Neural progenitor cell (in vitro differentiated cells): ENCODE measurements at regions not wholly inside any gene's neighbourhood (a gene's known extent, or its start where the extent isn't known, plus 50 kb on each side); places are given as distances from the start of the nearest gene placed in this dataset.

ENCODE experiments used
- DNase-seq: peaks from one replicate; pipeline ENCODE4 v3.0.0-alpha.2; 2016; ENCODE audit warnings: low spot score
- H2AFZ ChIP-seq: fragments of 200-600 bp; sonication (generic); replicated peaks from 2 replicates; pipeline ENCODE4 v1.6.1; 2016; ENCODE audit warnings: antibody characterized with exemption
- H3F3A ChIP-seq: fragments of 200-600 bp; sonication (generic); 2 replicates; pipeline ENCODE4 v1.6.1; 2016; ENCODE audit warnings: antibody characterized with exemption, low read depth
- H3K27ac ChIP-seq: fragments of 200-600 bp; sonication (generic); 2 replicates; pipeline ENCODE4 v1.5.1; 2016; ENCODE audit warnings: mild to moderate bottlenecking
- H3K27me3 ChIP-seq: fragments of 200-600 bp; sonication (generic); 2 replicates; pipeline ENCODE4 v1.6.1; 2016; ENCODE audit warnings: mild to moderate bottlenecking, moderate library complexity
- H3K36me3 ChIP-seq: fragments of 200-600 bp; sonication (generic); 2 replicates; pipeline ENCODE4 v1.5.1; 2016
- H3K4me1 ChIP-seq: fragments of 200-600 bp; sonication (generic); 2 replicates; pipeline ENCODE4 v1.6.1; 2016; ENCODE audit warnings: mixed run types
- H3K4me2 ChIP-seq: fragments of 200-600 bp; sonication (generic); 2 replicates; pipeline ENCODE4 v1.6.1; 2016
- H3K4me3 ChIP-seq: fragments of 200-600 bp; sonication (generic); 2 replicates; pipeline ENCODE4 v1.5.1; 2016
- H3K79me2 ChIP-seq: fragments of 200-600 bp; sonication (generic); 2 replicates; pipeline ENCODE4 v1.6.1; 2016; ENCODE audit warnings: low read depth
- H3K9ac ChIP-seq: fragments of 200-600 bp; sonication (generic); 2 replicates; pipeline ENCODE4 v1.6.1; 2016
- H3K9me3 ChIP-seq: fragments of 200-600 bp; sonication (generic); 2 replicates; pipeline ENCODE4 v1.5.1; 2016; ENCODE audit warnings: low read depth
- H4K20me1 ChIP-seq: fragments of 200-600 bp; sonication (generic); 2 replicates; pipeline ENCODE4 v1.6.1; 2016; ENCODE audit warnings: low read depth
- H3K27ac Mint-ChIP-seq: 3 replicates; pipeline ENCODE4 v1.8.0; 2021; ENCODE audit warnings: mixed read lengths
- H3K27me3 Mint-ChIP-seq: 2 replicates; pipeline ENCODE4 v1.8.0; 2022; ENCODE audit warnings: low read depth, mild to moderate bottlenecking, inconsistent platforms, moderate library complexity, mixed read lengths; ENCODE audit not compliant: insufficient read depth
- H3K36me3 Mint-ChIP-seq: 3 replicates; pipeline ENCODE4 v1.8.0; 2021; ENCODE audit warnings: mixed read lengths
- H3K4me1 Mint-ChIP-seq: 3 replicates; pipeline ENCODE4 v1.8.0; 2021; ENCODE audit warnings: mixed read lengths
- H3K4me3 Mint-ChIP-seq: 3 replicates; pipeline ENCODE4 v1.8.0; 2021; ENCODE audit warnings: mild to moderate bottlenecking, moderate library complexity, mixed read lengths
- H3K9me3 Mint-ChIP-seq: 3 replicates; pipeline ENCODE4 v1.8.0; 2020; ENCODE audit warnings: mixed read lengths
- EZH2 ChIP-seq: fragments of 200-600 bp; sonication (generic); IDR thresholded peaks from 2 replicates; pipeline ENCODE4 v1.6.1; 2017; ENCODE audit warnings: antibody characterized with exemption, mild to moderate bottlenecking, moderate library complexity
- EZH2phosphoT487 ChIP-seq: fragments of 200-600 bp; sonication (generic); IDR thresholded peaks from 2 replicates; pipeline ENCODE4 v1.6.1; 2017; ENCODE audit warnings: antibody characterized with exemption
- TF ChIP-seq, protein P1 (sequence below): fragments of 200-600 bp; sonication (generic); IDR thresholded peaks from 2 replicates; pipeline ENCODE4 v1.5.1; 2017; ENCODE audit warnings: antibody characterized with exemption, mild to moderate bottlenecking

DNA sequence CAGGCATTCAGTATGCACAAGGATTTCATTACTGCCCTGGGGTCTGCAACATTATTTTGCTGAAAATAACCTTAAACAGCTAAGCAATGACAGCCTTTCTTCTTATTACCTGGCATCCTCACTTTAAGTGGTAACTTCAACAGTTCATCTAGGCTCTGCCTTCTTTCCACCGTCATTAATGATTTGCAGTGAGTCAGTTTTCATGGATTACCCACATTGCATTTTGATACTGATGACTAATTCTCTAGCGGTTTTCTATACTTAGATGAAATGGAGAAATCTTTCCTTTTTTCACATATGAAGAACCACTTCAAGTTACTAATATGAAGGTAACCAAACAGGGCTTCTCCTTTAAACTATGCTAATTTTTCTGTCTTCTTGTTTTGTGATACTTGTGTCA lies 226.9 kb upstream of the TMPRSS15 start:
- DNase-seq: no peak
- no peaks in the 10 kb centered on the region for H3K27me3 ChIP-seq
- no peak overlapping the region for H3K9ac ChIP-seq
- TF ChIP-seq EZH2phosphoT487 (no peak), EZH2 (no peak)
- TF ChIP-seq, protein P1, sequence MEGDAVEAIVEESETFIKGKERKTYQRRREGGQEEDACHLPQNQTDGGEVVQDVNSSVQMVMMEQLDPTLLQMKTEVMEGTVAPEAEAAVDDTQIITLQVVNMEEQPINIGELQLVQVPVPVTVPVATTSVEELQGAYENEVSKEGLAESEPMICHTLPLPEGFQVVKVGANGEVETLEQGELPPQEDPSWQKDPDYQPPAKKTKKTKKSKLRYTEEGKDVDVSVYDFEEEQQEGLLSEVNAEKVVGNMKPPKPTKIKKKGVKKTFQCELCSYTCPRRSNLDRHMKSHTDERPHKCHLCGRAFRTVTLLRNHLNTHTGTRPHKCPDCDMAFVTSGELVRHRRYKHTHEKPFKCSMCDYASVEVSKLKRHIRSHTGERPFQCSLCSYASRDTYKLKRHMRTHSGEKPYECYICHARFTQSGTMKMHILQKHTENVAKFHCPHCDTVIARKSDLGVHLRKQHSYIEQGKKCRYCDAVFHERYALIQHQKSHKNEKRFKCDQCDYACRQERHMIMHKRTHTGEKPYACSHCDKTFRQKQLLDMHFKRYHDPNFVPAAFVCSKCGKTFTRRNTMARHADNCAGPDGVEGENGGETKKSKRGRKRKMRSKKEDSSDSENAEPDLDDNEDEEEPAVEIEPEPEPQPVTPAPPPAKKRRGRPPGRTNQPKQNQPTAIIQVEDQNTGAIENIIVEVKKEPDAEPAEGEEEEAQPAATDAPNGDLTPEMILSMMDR: no peak
- H3K27ac ChIP-seq: no peak overlapping the region
- H3K4me1 Mint-ChIP-seq: no peaks in the 10 kb centered on the region
- H2AFZ ChIP-seq: no peak overlapping the region
- H3K79me2 ChIP-seq: no peaks in the 10 kb centered on the region
- H3K4me3 Mint-ChIP-seq: no peak overlapping the region
- H3K4me1 ChIP-seq: no peaks in the 10 kb centered on the region
- no peak overlapping the region for H3K4me2 ChIP-seq
- no peaks in the 10 kb centered on the region for H4K20me1 ChIP-seq
- no peaks in the 10 kb centered on the region for H3K9me3 ChIP-seq
- H3K4me3 ChIP-seq: no peak overlapping the region
- H3F3A ChIP-seq: no peaks in the 10 kb centered on the region
- H3K36me3 ChIP-seq: no peaks in the 10 kb centered on the region
- no peak overlapping the region for H3K27ac Mint-ChIP-seq
- H3K9me3 Mint-ChIP-seq: no peaks in the 10 kb centered on the region
- no peaks in the 10 kb centered on the region for H3K27me3 Mint-ChIP-seq
- H3K36me3 Mint-ChIP-seq: no peaks in the 10 kb centered on the region

DNA sequence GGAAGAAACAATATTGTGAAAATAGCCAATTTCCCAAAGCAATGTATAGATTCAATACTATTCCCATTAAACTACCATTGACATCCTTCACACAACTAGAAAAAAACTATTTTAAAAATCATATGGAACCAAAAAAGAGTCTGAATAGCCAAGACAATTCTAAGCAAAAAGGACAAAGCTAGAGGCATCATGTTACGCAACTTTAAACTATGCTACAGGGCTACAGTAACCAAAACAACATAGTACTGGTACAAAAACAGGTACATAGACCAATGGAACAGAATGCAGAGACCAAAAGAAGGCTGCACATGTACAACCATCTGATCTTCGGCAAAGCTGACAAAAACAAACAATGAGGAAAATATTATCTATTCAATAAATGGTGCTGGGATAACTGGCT lies 233.3 kb upstream of the TMPRSS15 start:
- Mint-ChIP-seq H3K4me3 (no peak overlapping the region), H3K4me1 (no peaks in the 10 kb centered on the region), H3K9me3 (no peaks in the 10 kb centered on the region), H3K27me3 (no peaks in the 10 kb centered on the region), H3K27ac (no peak overlapping the region), H3K36me3 (no peaks in the 10 kb centered on the region)
- no peak overlapping the region for H3K9ac ChIP-seq
- no peak overlapping the region for H3K27ac ChIP-seq
- no peak overlapping the region for H3K4me3 ChIP-seq
- no peaks in the 10 kb centered on the region for H3K4me1 ChIP-seq
- H4K20me1 ChIP-seq: no peaks in the 10 kb centered on the region
- H3K36me3 ChIP-seq: no peaks in the 10 kb centered on the region
- no peaks in the 10 kb centered on the region for H3K79me2 ChIP-seq
- TF ChIP-seq EZH2phosphoT487: no peak
- DNase-seq: no peak
- H2AFZ ChIP-seq: no peak overlapping the region
- H3F3A ChIP-seq: no peaks in the 10 kb centered on the region
- H3K9me3 ChIP-seq: no peaks in the 10 kb centered on the region
- no peaks in the 10 kb centered on the region for H3K27me3 ChIP-seq
- H3K4me2 ChIP-seq: no peak overlapping the region

DNA sequence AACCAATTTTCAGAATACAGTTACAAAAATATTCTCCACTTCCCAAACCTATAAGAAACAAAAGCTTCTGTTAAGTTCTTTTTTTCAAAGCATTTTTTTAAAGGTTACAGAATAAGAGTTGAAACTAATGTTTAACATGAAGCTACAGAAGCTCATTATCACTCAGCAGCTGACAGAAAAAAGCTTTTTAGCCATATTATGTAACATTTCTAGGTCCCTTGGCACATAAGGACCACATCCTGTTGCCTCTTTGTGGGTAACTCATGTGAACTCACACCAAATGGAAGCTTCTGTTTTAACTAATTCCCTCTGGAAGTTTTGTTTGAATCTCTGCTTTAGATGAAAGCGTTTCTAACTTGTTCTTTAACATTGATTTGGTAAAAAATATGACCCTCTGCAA lies 242.5 kb upstream of the TMPRSS15 start:
- no peaks in the 10 kb centered on the region for H3K27me3 ChIP-seq
- H3K27ac Mint-ChIP-seq: no peak overlapping the region
- DNase-seq: no peak
- H2AFZ ChIP-seq: no peak overlapping the region
- H3K27me3 Mint-ChIP-seq: no peaks in the 10 kb centered on the region
- no peaks in the 10 kb centered on the region for H3K36me3 ChIP-seq
- no peak overlapping the region for H3K4me3 Mint-ChIP-seq
- no peaks in the 10 kb centered on the region for H3K9me3 ChIP-seq
- H3K4me1 ChIP-seq: no peaks in the 10 kb centered on the region
- H3K79me2 ChIP-seq: no peaks in the 10 kb centered on the region
- no peak overlapping the region for H3K4me2 ChIP-seq
- H3K4me3 ChIP-seq: no peak overlapping the region
- TF ChIP-seq EZH2: no peak
- no peak for TF ChIP-seq EZH2phosphoT487
- TF ChIP-seq, protein P1: no peak
- no peaks in the 10 kb centered on the region for H3K4me1 Mint-ChIP-seq
- H3K9ac ChIP-seq: no peak overlapping the region
- no peaks in the 10 kb centered on the region for H3K9me3 Mint-ChIP-seq
- no peaks in the 10 kb centered on the region for H3F3A ChIP-seq
- H4K20me1 ChIP-seq: no peaks in the 10 kb centered on the region
- no peak overlapping the region for H3K27ac ChIP-seq
- H3K36me3 Mint-ChIP-seq: no peaks in the 10 kb centered on the region

DNA sequence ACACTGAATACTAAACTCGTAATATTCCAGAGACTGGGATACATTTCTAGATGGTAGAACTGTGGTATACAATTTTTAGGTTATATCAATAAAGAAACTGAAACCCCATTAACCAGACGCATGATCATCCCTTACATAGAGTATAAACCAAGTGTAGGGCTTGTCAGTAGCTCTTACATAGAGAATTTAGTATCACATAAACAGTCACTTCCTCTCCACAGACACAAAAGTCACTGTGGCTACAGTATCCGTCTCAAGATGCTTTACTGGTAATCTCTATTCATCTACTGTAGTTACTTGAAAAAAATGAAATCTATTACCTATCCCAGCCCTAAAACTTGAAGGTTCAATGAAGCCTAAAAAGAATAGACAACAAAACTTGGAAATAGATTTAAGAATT lies 252.3 kb upstream of the TMPRSS15 start:
- H3K27ac Mint-ChIP-seq: no peak overlapping the region
- no peak overlapping the region for H3K4me3 Mint-ChIP-seq
- TF ChIP-seq EZH2 (no peak), EZH2phosphoT487 (no peak)
- TF ChIP-seq, protein P1: no peak
- no peaks in the 10 kb centered on the region for H3K79me2 ChIP-seq
- H3K9ac ChIP-seq: no peak overlapping the region
- H3K36me3 Mint-ChIP-seq: no peaks in the 10 kb centered on the region
- no peak overlapping the region for H3K4me2 ChIP-seq
- H3F3A ChIP-seq: no peaks in the 10 kb centered on the region
- H3K4me1 Mint-ChIP-seq: no peaks in the 10 kb centered on the region
- H2AFZ ChIP-seq: no peak overlapping the region
- no peaks in the 10 kb centered on the region for H4K20me1 ChIP-seq
- H3K36me3 ChIP-seq: no peaks in the 10 kb centered on the region
- no peak overlapping the region for H3K27ac ChIP-seq
- H3K4me3 ChIP-seq: no peak overlapping the region
- H3K9me3 ChIP-seq: no peaks in the 10 kb centered on the region
- DNase-seq: no peak
- peaks cover 3% of the 10 kb centered on the region for H3K27me3 Mint-ChIP-seq
- H3K9me3 Mint-ChIP-seq: no peaks in the 10 kb centered on the region
- no peaks in the 10 kb centered on the region for H3K27me3 ChIP-seq
- no peaks in the 10 kb centered on the region for H3K4me1 ChIP-seq
